Psoas muscle (tissue), 7 donors: ENCODE measurements at regions not wholly inside any gene's neighbourhood (a gene's known extent, or its start where the extent isn't known, plus 50 kb on each side); places are given as distances from the start of the nearest gene placed in this dataset.

ENCODE experiments used
- ATAC-seq, 4 donors: fragments of 200-7000 bp; cut with Tn5 transposase; one replicate each; pipeline ENCODE4 v1.9.1; 2020; ENCODE audit warnings: moderate library complexity in 3 of 4, mild to moderate bottlenecking in 2 of 4
- DNase-seq, 2 donors: peaks; one replicate each; pipeline ENCODE4 v3.0.0-alpha.2; 2020
- H3K27ac ChIP-seq: fragments of 200-600 bp; one replicate; pipeline ENCODE4 v1.8.0; 2022
- H3K27me3 ChIP-seq, 3 donors: fragments of 200-600 bp in 1 of 3; one replicate each; pipeline versions ENCODE4 v1.6.1 to v1.8.0; 2013 to 2022; ENCODE audit warnings: low read length in 2 of 3, mild to moderate bottlenecking in 2 of 3, moderate library complexity in 1 of 3; ENCODE audit not compliant: insufficient read depth in 3 of 3
- H3K36me3 ChIP-seq, 2 donors: fragments of 200-600 bp in 1 of 2; one replicate each; pipeline versions ENCODE4 v1.6.1 to v1.8.0; 2013 to 2022; ENCODE audit warnings: low read depth in 1 of 2, mild to moderate bottlenecking in 1 of 2, moderate library complexity in 1 of 2; ENCODE audit not compliant: insufficient read depth in 1 of 2
- H3K4me1 ChIP-seq: fragments of 200-600 bp; one replicate; pipeline ENCODE4 v1.8.0; 2022
- H3K4me3 ChIP-seq: fragments of 200-600 bp; one replicate; pipeline ENCODE4 v1.8.0; 2022; ENCODE audit warnings: mild to moderate bottlenecking
- H3K9me3 ChIP-seq: fragments of 200-600 bp; one replicate; pipeline ENCODE4 v1.8.0; 2022
- CTCF ChIP-seq: fragments of 200-600 bp; IDR thresholded peaks from one replicate; pipeline ENCODE4 v1.8.0; 2022; ENCODE audit warnings: antibody characterized with exemption
- WGBS, 3 donors: extraction: QIAGEN DNeasy Blood & Tissue Kit; methylation state at CpG; one replicate each; pipeline versions ENCODE4 v1.1.6 to v1.1.7; 2013; 5-methylcytosine and 5-hydroxymethylcytosine counted together
- intact Hi-C, 2 donors: fragments of 100-400 bp; cut with DNase I; formaldehyde crosslinking; loops; one replicate each; pipeline versions ENCODE4 v1.11.0 to v1.14.2; 2022
- donor health status: healthy with polysubstance abuse.
- donor health status: DM: no; HTN: no; CAD: no; lungs with moderate emphysema.
- donor health status: Bipolar disorder and iron deficiency.
- donor health status: healthy.
- donor health status: DM: yes; HTN: yes; CAD: no.
- donor health status: DM: no; HTN: no; CAD: no.
- donor health status: DM: yes; HTN: yes; CAD: no.

- intact Hi-C loops, result no loop called here
- Histone ChIP-seq H3K27me3 (no peaks in the 10 kb centered on the region), H3K9me3 (no peaks in the 10 kb centered on the region), H3K27ac (no peak overlapping the region), H3K36me3 (no peaks in the 10 kb centered on the region), H3K4me1 (no peaks in the 10 kb centered on the region), H3K4me3 (no peak overlapping the region)
- TF ChIP-seq CTCF, result no peak
- DNase-seq, result no peak
- ATAC-seq, result no peak
- WGBS, 3 donors, result 79 to 80% (median 80%) methylated on average over 5 of the region's 5 CpGs
Measured at GRCh38 chr10:110361800-110362456, 57.2 kb upstream of the SMNDC1 start.

- H3K27ac ChIP-seq, result no peak overlapping the region
- whole genome bisulfite sequencing, 3 donors, result 33 to 42% (median 38%) methylated on average over 20 of the region's 20 CpGs
- H3K4me1 ChIP-seq, result no peaks in the 10 kb centered on the region
- ATAC-seq (no peak), DNase-seq (no peak)
- H3K4me3 ChIP-seq, result no peak overlapping the region
- intact Hi-C loops, result no loop called here
- no peak for TF ChIP-seq CTCF
- H3K9me3 ChIP-seq, result no peaks in the 10 kb centered on the region
- H3K27me3 ChIP-seq, result no peaks in the 10 kb centered on the region
- H3K36me3 ChIP-seq, result no peaks in the 10 kb centered on the region
Measured at GRCh38 chr10:110363572-110364411, 59.1 kb upstream of the SMNDC1 start.

- H3K4me1 ChIP-seq, result no peaks in the 10 kb centered on the region
- no peak overlapping the region for H3K4me3 ChIP-seq
- ATAC-seq, result no peak
- H3K27me3 ChIP-seq, result no peaks in the 10 kb centered on the region
- DNase-seq, result no peak
- H3K27ac ChIP-seq, result no peak overlapping the region
- intact Hi-C loops, result no loop called here
- H3K9me3 ChIP-seq, result no peaks in the 10 kb centered on the region
- H3K36me3 ChIP-seq, result no peaks in the 10 kb centered on the region
- no peak for TF ChIP-seq CTCF
- WGBS, 3 donors, result 64 to 74% (median 67%) methylated on average over 3 of the region's 3 CpGs
Measured at GRCh38 chr10:110364531-110364937, 59.8 kb upstream of the SMNDC1 start.

GRCh38 chr10:110365356-110366143 is 60.8 kb upstream of the SMNDC1 start:
- WGBS, 3 donors, result 86 to 89% (median 86%) methylated on average over 9 of the region's 9 CpGs
- no peaks in the 10 kb centered on the region for H3K4me1 ChIP-seq
- H3K4me3 ChIP-seq, result no peak overlapping the region
- intact Hi-C loops, result no loop called here
- TF ChIP-seq CTCF, result no peak
- ATAC-seq, result no peak
- no peak overlapping the region for H3K27ac ChIP-seq
- no peak for DNase-seq
- H3K36me3 ChIP-seq, result no peaks in the 10 kb centered on the region
- H3K9me3 ChIP-seq, result no peaks in the 10 kb centered on the region
- H3K27me3 ChIP-seq, result no peaks in the 10 kb centered on the region
